Astrocyte of the spinal cord (primary cell): ENCODE measurements at regions not wholly inside any gene's neighbourhood (a gene's known extent, or its start where the extent isn't known, plus 50 kb on each side); places are given as distances from the start of the nearest gene placed in this dataset.

Source experiments
- DNase-seq: peaks from one replicate; pipeline ENCODE4 v3.0.0; 2011; ENCODE audit warnings: low read depth, low spot score
- H3K4me3 ChIP-seq: 2 replicates; pipeline ENCODE4 v1.5.1; 2011; ENCODE audit warnings: low read depth, mild to moderate bottlenecking, low read length, moderate library complexity
- in situ Hi-C: cut with HindIII; loops from 2 replicates; pipeline ENCODE4 v1.10.0; 2017; ENCODE audit warnings: low sequenced_read_pairs
- TF ChIP-seq, protein P1 (sequence below): IDR thresholded peaks from 2 replicates; pipeline ENCODE4 v1.5.1; 2012; ENCODE audit warnings: low read depth, mild to moderate bottlenecking, low read length, inconsistent platforms

DNA sequence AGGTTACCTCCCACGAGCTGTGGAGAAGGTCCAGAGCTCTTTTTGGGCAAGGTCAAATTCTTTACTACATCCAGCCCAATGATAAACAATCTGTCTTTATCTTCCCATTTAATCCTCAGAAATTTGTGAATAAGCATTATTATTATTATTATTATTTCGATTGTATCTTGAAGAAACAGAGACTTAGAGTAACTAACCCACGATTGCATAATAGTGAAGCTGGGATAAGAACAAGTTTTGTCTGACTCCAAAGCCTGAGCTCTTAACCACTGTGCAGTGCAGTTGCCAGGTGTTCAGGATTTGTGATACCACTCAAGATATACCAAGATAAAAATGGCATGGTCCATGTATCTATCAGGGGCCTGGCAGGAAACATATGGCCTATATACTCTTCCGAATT lies 166.5 kb upstream of the LDB2 start:
- DNase-seq = no peak
- in situ Hi-C loops = no loop called here
- H3K4me3 ChIP-seq = no peak overlapping the region
- TF ChIP-seq, protein P1, sequence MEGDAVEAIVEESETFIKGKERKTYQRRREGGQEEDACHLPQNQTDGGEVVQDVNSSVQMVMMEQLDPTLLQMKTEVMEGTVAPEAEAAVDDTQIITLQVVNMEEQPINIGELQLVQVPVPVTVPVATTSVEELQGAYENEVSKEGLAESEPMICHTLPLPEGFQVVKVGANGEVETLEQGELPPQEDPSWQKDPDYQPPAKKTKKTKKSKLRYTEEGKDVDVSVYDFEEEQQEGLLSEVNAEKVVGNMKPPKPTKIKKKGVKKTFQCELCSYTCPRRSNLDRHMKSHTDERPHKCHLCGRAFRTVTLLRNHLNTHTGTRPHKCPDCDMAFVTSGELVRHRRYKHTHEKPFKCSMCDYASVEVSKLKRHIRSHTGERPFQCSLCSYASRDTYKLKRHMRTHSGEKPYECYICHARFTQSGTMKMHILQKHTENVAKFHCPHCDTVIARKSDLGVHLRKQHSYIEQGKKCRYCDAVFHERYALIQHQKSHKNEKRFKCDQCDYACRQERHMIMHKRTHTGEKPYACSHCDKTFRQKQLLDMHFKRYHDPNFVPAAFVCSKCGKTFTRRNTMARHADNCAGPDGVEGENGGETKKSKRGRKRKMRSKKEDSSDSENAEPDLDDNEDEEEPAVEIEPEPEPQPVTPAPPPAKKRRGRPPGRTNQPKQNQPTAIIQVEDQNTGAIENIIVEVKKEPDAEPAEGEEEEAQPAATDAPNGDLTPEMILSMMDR = no peak

DNA sequence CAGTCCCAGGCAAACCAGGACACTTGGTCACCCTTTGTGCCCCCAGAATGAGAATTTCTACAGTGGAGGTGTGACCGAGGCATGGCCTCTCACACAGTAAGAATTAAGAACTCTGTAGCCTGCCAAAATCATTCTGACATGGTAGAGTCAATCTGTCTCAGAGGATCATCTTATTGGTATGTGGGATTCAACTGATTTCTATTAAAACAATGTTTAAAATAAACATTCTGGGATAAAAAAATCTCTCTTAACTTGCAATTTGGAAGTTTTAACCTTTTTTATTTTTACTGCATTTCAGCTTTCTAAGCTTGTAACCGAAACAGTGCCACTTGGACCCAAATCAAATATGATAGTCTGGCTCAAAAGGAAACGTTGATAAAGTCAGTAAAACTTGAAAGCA lies 165.4 kb upstream of the LDB2 start:
- in situ Hi-C loops = no loop called here
- H3K4me3 ChIP-seq = no peak overlapping the region
- TF ChIP-seq, protein P1 = no peak
- peak; percentile 60 for DNase-seq

DNA sequence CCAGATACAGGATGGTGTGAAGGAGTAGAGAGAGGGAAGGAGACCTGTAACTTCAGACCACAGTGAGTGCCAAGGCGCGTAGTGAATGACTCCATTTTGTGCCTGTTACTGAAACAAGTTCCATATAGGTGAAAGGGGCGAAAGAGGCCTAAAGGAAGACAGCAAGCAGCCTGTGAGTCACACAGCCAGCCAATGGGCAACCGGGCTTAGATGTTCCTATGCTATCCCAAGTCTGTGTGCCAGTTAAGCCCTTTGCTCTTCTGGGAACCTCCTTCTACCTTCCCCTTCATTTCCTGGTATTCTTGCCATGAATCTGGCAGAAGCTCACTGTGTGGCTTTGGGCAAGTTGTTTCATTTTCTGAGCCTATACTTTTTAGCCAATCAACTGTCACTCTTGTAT lies 161.8 kb upstream of the LDB2 start:
- TF ChIP-seq, protein P1 = no peak
- no peak for DNase-seq
- in situ Hi-C loops = no loop called here

DNA sequence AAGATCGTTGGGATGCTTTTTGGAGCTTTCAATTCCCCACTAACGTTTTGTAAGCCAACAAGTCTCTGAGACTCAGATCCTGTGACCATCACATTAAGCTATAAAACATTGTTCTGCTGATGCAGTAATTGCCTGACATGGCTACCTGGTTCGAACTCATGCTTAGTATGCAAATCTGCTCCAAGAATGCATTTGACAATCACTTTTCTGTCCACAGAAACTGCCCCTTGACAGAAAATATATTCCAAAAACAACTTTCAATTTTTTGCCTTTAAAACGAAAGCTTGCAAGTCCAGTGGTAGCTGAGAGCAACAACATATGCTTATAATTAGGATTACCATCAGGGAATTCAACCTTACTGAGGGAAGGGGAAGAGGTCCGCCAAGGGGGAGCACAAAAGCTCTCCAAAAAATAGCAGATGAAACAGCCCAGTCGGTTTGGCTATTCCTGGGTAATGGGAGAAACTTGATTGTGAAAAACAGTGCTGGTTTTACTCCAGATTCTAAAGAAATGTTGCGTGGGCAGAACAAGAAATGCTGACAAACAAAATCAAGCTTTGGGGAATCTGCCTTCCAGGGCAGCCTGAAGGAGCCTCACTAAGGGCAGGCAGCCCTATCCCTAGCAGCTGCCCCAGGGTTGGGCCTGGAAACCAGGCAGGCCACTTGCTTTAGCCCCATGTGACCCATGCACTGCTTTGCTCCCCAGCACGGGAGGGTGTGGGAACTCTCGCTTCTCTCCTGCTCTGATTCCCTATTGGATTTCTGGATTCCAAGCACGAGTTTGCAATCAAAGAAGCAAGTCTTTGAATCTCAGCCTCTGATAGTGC lies 160.7 kb upstream of the LDB2 start:
- TF ChIP-seq, protein P1 = no peak
- H3K4me3 ChIP-seq = no peak overlapping the region
- in situ Hi-C loops = no loop called here
- peak; percentile 36 for DNase-seq

More for the DNA sequence above, 161.8 kb upstream of the LDB2 start:
- H3K4me3 ChIP-seq = no peak overlapping the region

DNA sequence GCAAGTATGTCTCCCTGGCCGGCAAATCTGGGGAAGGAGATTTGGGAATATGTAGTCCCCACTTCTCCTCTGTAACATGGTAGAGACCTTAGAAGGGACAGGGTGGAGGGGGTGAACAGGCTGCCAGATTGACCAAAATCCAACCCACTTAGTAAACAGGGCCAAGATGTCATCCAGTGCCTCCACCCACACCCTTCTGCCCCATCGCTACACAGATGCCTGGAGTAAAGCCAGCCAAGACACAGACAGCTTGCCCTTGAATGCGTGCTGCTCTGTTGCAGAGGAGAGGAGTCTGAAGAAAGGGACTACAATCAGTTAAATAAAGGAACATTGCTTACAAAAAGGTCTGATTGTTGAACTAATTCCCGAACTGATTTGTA lies 160.1 kb upstream of the LDB2 start:
- no peak for DNase-seq
- in situ Hi-C loops = no loop called here
- no peak overlapping the region for H3K4me3 ChIP-seq
- TF ChIP-seq, protein P1 = no peak

DNA sequence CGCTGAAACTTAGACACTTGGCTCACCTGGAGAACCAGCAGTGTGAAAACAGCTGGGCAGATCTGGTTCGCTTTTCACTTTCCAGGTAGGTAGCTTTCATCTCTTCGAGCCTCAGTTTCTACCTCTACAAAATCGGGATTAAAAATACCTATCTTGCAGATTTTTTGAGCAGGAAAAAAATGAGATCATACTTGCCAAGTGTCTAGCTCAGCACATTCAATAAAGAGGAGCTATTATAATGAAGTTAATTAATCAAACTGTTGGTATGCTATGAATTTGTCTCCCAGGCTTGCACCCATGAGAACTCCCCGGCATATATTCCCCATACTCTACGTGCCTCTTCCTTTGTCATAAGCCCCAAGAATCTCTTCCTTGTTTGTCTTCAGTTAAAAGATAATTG lies 158.6 kb upstream of the LDB2 start:
- no peak overlapping the region for H3K4me3 ChIP-seq
- in situ Hi-C loops = no loop called here
- DNase-seq = no peak
- TF ChIP-seq, protein P1 = no peak

DNA sequence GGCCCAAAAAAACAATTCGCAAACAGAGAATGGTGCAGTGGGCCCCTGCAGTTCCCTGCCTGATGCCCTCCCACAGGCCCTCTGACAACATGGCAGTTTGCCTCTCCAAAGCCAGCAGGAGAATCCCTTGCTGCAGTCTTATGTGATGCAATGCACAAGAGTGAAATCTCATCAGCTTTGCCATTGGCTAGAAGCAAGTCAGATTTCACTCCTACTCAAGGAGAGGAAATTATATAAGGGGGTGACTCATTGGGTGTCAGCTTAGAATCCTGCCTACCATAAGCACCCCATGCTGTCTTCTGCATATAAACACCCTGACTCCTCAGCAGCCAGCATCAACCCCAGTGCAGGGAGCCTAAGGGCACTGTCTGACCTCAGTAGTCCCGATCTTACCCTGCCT lies 157.3 kb upstream of the LDB2 start:
- no peak overlapping the region for H3K4me3 ChIP-seq
- peak; percentile 89 for DNase-seq
- TF ChIP-seq, protein P1 = no peak
- in situ Hi-C loops = no loop called here
